Mesendoderm (in vitro differentiated cells): ENCODE measurements at regions not wholly inside any gene's neighbourhood (a gene's known extent, or its start where the extent isn't known, plus 50 kb on each side); places are given as distances from the start of the nearest gene placed in this dataset.

Source experiments
- DNase-seq: peaks from one replicate; pipeline ENCODE4 v3.0.0; 2013
- H2AK5ac ChIP-seq: 2 replicates; pipeline ENCODE4 v1.6.1; 2013; ENCODE audit warnings: low read length, inconsistent platforms
- H2BK120ac ChIP-seq: 2 replicates; pipeline ENCODE4 v1.6.1; 2013; ENCODE audit warnings: low read depth, mild to moderate bottlenecking, low read length, moderate library complexity, mixed read lengths
- H2BK15ac ChIP-seq: replicated peaks from 2 replicates; pipeline ENCODE4 v1.6.1; 2013; ENCODE audit warnings: low read depth, mild to moderate bottlenecking, moderate library complexity
- H2BK5ac ChIP-seq: 2 replicates; pipeline ENCODE4 v1.6.1; 2013; ENCODE audit warnings: low read length, inconsistent platforms
- H3K18ac ChIP-seq: 2 replicates; pipeline ENCODE4 v1.6.1; 2013; ENCODE audit warnings: mild to moderate bottlenecking, low read length, mixed read lengths
- H3K23ac ChIP-seq: one replicate; pipeline ENCODE4 v1.6.1; 2013; ENCODE audit warnings: low read length
- H3K27ac ChIP-seq: 2 replicates; pipeline ENCODE4 v1.5.1; 2013; ENCODE audit warnings: low read depth, mild to moderate bottlenecking, inconsistent platforms, low read length, moderate library complexity
- H3K27me3 ChIP-seq: 2 replicates; pipeline ENCODE4 v1.6.1; 2013; ENCODE audit warnings: low read length, control low read depth, mild to moderate bottlenecking, inconsistent platforms; ENCODE audit not compliant: insufficient read depth, poor library complexity
- H3K36me3 ChIP-seq: 2 replicates; pipeline ENCODE4 v1.6.1; 2013; ENCODE audit warnings: low read length, inconsistent platforms; ENCODE audit not compliant: control insufficient read depth, insufficient read depth
- H3K4ac ChIP-seq: one replicate; pipeline ENCODE4 v1.6.1; 2013; ENCODE audit warnings: low read depth, mild to moderate bottlenecking, low read length, moderate library complexity
- H3K4me1 ChIP-seq: 2 replicates; pipeline ENCODE4 v1.6.1; 2013; ENCODE audit warnings: low read depth, low read length, inconsistent platforms; ENCODE audit not compliant: control insufficient read depth
- H3K4me2 ChIP-seq: 2 replicates; pipeline ENCODE4 v1.6.1; 2013; ENCODE audit warnings: low read length
- H3K4me3 ChIP-seq: 2 replicates; pipeline ENCODE4 v1.5.1; 2013; ENCODE audit warnings: mild to moderate bottlenecking, low read length
- H3K56ac ChIP-seq: one replicate; pipeline ENCODE4 v1.6.1; 2013; ENCODE audit warnings: low read length
- H3K79me1 ChIP-seq: 2 replicates; pipeline ENCODE4 v1.6.1; 2013; ENCODE audit warnings: low read length, inconsistent platforms
- H3K79me2 ChIP-seq: 2 replicates; pipeline ENCODE4 v1.6.1; 2013; ENCODE audit warnings: mild to moderate bottlenecking, low read length; ENCODE audit not compliant: control insufficient read depth, insufficient read depth
- H3K9ac ChIP-seq: 2 replicates; pipeline ENCODE4 v1.6.1; 2013; ENCODE audit warnings: low read length, inconsistent platforms
- H4K5ac ChIP-seq: one replicate; pipeline ENCODE4 v1.6.1; 2013; ENCODE audit warnings: low read length
- H4K8ac ChIP-seq: one replicate; pipeline ENCODE4 v1.6.1; 2013; ENCODE audit warnings: low read depth, mild to moderate bottlenecking, control low read depth, low read length, moderate library complexity
- WGBS: extraction: QIAGEN DNeasy Blood & Tissue Kit; methylation state at CpG from one replicate; pipeline ENCODE4 v1.1.7; 2013; ENCODE audit warnings: low lambda C conversion rate, missing lambda C conversion rate; ENCODE audit not compliant: insufficient coverage; ENCODE audit errors: extremely low coverage; 5-methylcytosine and 5-hydroxymethylcytosine counted together

DNA sequence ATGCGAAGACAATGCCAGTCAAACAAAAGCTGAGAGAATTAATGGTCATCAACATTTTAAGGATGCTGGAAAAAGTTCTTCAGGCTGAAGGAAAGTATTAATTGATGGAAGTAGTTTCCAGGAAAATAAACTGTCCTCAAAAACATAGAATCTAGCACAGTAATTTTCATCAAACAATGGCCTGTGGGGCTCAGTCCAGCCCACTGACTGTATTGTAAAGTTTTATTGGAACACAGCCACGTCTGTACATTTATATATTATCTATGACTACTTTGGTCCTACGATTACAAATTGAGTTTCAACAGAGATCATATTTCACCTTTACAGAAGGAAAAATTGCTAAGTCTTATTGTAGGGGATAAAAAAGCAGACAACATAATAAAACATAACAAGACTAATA lies 484.5 kb downstream of the KCNJ2 start:
- Histone ChIP-seq H3K4me3 (no peak overlapping the region), H3K9ac (no peak overlapping the region), H2BK5ac (no peak overlapping the region), H3K36me3 (no peaks in the 10 kb centered on the region), H3K18ac (no peak overlapping the region), H3K23ac (no peak overlapping the region), H4K5ac (no peak overlapping the region), H2BK15ac (no peak overlapping the region), H3K79me2 (no peaks in the 10 kb centered on the region), H2BK120ac (no peak overlapping the region), H3K4ac (no peak overlapping the region), H3K4me1 (no peaks in the 10 kb centered on the region), H2AK5ac (no peak overlapping the region), H3K4me2 (no peak overlapping the region), H3K56ac (no peak overlapping the region), H3K27me3 (no peaks in the 10 kb centered on the region), H3K79me1 (no peaks in the 10 kb centered on the region), H4K8ac (no peak overlapping the region), H3K27ac (no peak overlapping the region)
- WGBS, result no CpG with 5 or more reads among the region's 3 CpGs
- DNase-seq, result no peak

DNA sequence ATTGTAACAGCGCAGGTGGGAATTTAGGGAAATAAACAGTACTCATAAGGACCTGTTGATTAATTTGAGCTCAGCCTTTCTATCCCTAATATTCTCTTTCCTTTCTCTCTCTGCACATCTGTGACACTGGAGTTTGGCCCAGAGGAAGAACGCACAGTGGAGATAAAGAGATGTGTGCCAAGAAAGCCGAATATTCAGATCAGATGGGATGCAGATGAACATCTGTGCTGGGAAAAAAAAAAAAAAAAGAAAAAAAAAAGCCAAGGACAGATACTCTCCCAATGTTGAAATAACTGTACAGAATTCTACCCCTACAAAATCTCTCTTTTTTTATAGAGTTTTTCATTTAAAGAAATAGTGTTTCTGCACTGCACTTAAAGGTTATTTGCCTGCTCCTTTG lies 485.4 kb downstream of the KCNJ2 start:
- no peak for DNase-seq
- H3K4me2 ChIP-seq, result no peak overlapping the region
- H3K4ac ChIP-seq, result no peak overlapping the region
- H3K79me1 ChIP-seq, result no peaks in the 10 kb centered on the region
- H2BK5ac ChIP-seq, result no peak overlapping the region
- no CpG with 5 or more reads among the region's 3 CpGs for WGBS
- H3K18ac ChIP-seq, result no peak overlapping the region
- no peak overlapping the region for H3K23ac ChIP-seq
- no peak overlapping the region for H3K9ac ChIP-seq
- no peak overlapping the region for H3K56ac ChIP-seq
- no peak overlapping the region for H2AK5ac ChIP-seq
- no peak overlapping the region for H2BK15ac ChIP-seq
- H4K5ac ChIP-seq, result no peak overlapping the region
- no peaks in the 10 kb centered on the region for H3K27me3 ChIP-seq
- H2BK120ac ChIP-seq, result no peak overlapping the region
- no peaks in the 10 kb centered on the region for H3K4me1 ChIP-seq
- H4K8ac ChIP-seq, result no peak overlapping the region
- no peaks in the 10 kb centered on the region for H3K36me3 ChIP-seq
- H3K27ac ChIP-seq, result no peak overlapping the region
- no peaks in the 10 kb centered on the region for H3K79me2 ChIP-seq
- no peak overlapping the region for H3K4me3 ChIP-seq

DNA sequence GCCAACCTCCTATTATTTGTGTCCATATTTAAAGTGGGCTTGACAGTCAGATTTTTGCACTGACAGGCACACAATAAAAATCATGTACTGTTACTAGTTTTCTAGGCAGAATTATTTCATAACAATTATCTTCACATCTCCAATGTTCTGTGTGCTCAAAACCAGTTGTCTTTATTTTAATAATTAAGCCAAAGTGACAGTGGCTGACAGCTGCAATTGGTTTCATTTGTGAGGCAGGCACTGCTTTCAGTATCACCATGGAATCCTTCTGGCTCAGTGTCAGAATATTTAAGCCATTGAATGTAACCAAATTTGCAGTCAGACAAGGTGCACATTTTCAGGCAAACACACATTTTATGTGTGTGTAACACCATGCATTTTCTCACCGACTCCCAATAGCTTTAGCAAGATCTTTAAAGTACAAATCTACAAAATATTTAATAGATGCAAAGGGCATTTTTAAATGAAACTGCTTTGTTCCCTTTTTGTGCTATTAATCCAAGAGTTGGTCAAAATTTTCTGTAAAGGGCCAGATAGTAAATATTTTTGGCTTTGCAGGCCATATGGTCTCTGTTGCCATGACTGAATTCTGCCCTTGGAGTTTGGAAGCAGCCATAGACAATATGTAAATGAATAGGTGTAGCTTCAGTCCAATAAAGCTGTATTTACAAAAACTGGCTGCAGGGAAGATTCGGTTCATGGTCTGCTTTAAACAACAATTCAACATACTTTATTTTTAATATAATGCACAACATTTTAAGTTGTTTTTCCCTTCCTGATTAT lies 486.0 kb downstream of the KCNJ2 start:
- Histone ChIP-seq H3K4me2 (no peak overlapping the region), H3K4me3 (no peak overlapping the region), H4K8ac (no peak overlapping the region)

DNA sequence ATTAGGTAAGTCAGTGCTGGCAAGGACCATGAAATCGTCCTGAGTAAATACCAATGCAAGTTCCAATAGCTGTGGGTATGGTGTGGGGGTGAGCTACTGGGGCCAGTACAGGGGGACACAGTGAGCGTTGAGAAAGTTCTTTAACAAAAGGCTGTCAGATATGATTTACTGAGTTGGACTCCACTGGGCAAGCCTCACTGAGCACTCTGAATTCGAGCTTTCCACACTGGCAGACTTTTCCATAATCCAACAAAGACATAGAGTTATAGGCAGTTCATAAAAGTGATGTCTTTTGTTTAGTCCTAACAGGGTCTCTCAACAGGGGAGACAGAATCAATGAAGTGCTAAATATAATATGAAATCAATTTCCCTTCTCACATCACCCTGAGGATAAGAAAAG lies 489.0 kb downstream of the KCNJ2 start:
- H3K4me1 ChIP-seq, result no peaks in the 10 kb centered on the region
- H3K36me3 ChIP-seq, result no peaks in the 10 kb centered on the region
- no peak overlapping the region for H3K9ac ChIP-seq
- no peaks in the 10 kb centered on the region for H3K79me2 ChIP-seq
- H3K4me2 ChIP-seq, result no peak overlapping the region
- H4K5ac ChIP-seq, result no peak overlapping the region
- H3K79me1 ChIP-seq, result no peaks in the 10 kb centered on the region
- no peak overlapping the region for H3K4me3 ChIP-seq
- H3K23ac ChIP-seq, result no peak overlapping the region
- no peaks in the 10 kb centered on the region for H3K27me3 ChIP-seq
- no peak overlapping the region for H3K18ac ChIP-seq
- no peak overlapping the region for H2AK5ac ChIP-seq
- H2BK5ac ChIP-seq, result no peak overlapping the region
- no peak overlapping the region for H3K56ac ChIP-seq
- no peak overlapping the region for H4K8ac ChIP-seq
- no peak overlapping the region for H2BK120ac ChIP-seq
- no peak overlapping the region for H2BK15ac ChIP-seq
- H3K4ac ChIP-seq, result no peak overlapping the region
- DNase-seq, result no peak
- no peak overlapping the region for H3K27ac ChIP-seq
- whole genome bisulfite sequencing, result no CpG with 5 or more reads among the region's 3 CpGs

More for the DNA sequence above, 486.0 kb downstream of the KCNJ2 start:
- WGBS, result no CpG with 5 or more reads among the region's 2 CpGs
- Histone ChIP-seq H3K9ac (no peak overlapping the region), H3K27ac (no peak overlapping the region), H2BK5ac (no peak overlapping the region), H3K27me3 (no peaks in the 10 kb centered on the region), H3K23ac (no peak overlapping the region), H2BK15ac (no peak overlapping the region), H3K36me3 (no peaks in the 10 kb centered on the region), H2BK120ac (no peak overlapping the region), H3K4ac (no peak overlapping the region), H2AK5ac (no peak overlapping the region), H3K79me2 (no peaks in the 10 kb centered on the region), H3K18ac (no peak overlapping the region), H3K4me1 (no peaks in the 10 kb centered on the region), H4K5ac (no peak overlapping the region), H3K79me1 (no peaks in the 10 kb centered on the region), H3K56ac (no peak overlapping the region)
- no peak for DNase-seq

DNA sequence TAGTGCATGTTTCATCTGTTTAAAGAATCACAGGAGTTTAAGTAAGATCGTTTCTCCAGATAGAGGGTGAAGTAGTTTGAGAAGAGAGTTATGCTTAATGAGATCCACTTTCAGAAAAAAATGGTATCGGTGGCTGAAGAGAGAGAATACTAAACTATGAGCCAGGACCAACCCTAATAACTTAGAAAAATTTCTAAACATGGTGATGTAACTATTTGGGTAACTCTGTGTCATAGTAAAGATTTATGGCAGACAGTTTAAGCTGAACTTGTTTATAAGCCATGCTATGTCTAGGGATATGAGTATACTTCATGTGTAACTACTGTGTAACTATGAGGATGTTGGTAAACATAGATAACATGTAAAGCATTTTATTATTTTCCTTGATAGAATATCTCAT lies 489.5 kb downstream of the KCNJ2 start:
- WGBS, result no CpG with 5 or more reads among the region's 2 CpGs
- Histone ChIP-seq H3K4ac (no peak overlapping the region), H3K36me3 (no peaks in the 10 kb centered on the region), H2BK120ac (no peak overlapping the region), H3K4me3 (no peak overlapping the region), H3K56ac (no peak overlapping the region), H4K5ac (no peak overlapping the region), H3K79me2 (no peaks in the 10 kb centered on the region), H3K23ac (no peak overlapping the region), H3K4me2 (no peak overlapping the region), H2BK15ac (no peak overlapping the region), H3K79me1 (no peaks in the 10 kb centered on the region), H3K27ac (no peak overlapping the region), H3K27me3 (no peaks in the 10 kb centered on the region), H3K9ac (no peak overlapping the region), H3K18ac (no peak overlapping the region), H4K8ac (no peak overlapping the region), H2BK5ac (no peak overlapping the region), H2AK5ac (no peak overlapping the region), H3K4me1 (no peaks in the 10 kb centered on the region)
- no peak for DNase-seq
